Fibroblast of pulmonary artery (primary cell): ENCODE measurements at regions not wholly inside any gene's neighbourhood (a gene's known extent, or its start where the extent isn't known, plus 50 kb on each side); places are given as distances from the start of the nearest gene placed in this dataset.

Experiments used
- DNase-seq: peaks from one replicate; pipeline ENCODE4 v3.0.0-alpha.2; 2010; ENCODE audit warnings: low read depth
- H3K4me3 ChIP-seq: replicated peaks from 2 replicates; pipeline ENCODE4 v1.5.1; 2011; ENCODE audit warnings: low read depth, mild to moderate bottlenecking, control low read depth, low read length, moderate library complexity
- CTCF ChIP-seq: IDR thresholded peaks from 2 replicates; pipeline ENCODE4 v1.5.1; 2011; ENCODE audit warnings: mild to moderate bottlenecking, control low read depth, low read length, inconsistent platforms; ENCODE audit errors: missing control alignments

DNA sequence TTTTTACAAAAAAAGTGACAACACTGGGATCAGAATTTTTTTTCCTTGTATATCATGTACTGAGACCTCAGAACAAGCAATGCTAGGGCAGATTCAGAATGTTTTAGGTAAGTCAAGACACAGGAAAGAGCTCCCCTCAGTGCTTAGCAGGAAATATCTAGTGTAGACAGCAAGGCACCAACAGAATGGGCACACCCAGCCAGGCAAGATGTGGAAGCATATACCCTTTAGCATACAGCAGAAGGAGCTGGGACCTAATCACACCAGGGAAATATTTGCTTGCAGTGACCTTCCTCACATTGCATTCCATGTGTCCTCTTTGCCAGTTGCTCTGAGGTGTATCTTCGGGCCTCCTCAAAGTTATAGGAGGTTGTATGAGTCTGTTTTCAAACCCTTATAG, 497.6 kb upstream of the LRRN3 start:
- no peak overlapping the region for H3K4me3 ChIP-seq
- DNase-seq, result no peak
- no peak for TF ChIP-seq CTCF

DNA sequence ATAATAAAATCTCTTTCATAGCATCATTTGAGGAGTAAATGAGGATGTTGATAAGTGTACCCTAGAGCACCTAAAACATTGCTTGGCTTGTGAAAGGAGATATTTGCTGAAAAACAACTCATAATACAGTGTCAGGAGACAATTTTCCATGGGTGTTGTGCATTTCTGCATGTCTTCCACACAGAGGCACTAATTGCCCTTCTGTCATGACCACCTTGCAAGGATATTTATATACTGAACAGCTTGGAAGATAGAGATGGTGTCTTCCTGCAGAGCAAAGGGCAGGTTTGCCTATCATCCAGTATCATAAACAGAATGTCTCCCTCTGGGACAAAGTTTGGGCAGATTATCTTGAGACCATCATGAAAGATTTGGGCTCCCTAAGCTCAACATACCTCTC, 495.2 kb upstream of the LRRN3 start:
- DNase-seq, result no peak
- no peak overlapping the region for H3K4me3 ChIP-seq
- TF ChIP-seq CTCF, result no peak

GRCh38 chr7:110600956-110601355, 490.0 kb upstream of the LRRN3 start:
- no peak for DNase-seq
- no peak for TF ChIP-seq CTCF
- no peak overlapping the region for H3K4me3 ChIP-seq

DNA sequence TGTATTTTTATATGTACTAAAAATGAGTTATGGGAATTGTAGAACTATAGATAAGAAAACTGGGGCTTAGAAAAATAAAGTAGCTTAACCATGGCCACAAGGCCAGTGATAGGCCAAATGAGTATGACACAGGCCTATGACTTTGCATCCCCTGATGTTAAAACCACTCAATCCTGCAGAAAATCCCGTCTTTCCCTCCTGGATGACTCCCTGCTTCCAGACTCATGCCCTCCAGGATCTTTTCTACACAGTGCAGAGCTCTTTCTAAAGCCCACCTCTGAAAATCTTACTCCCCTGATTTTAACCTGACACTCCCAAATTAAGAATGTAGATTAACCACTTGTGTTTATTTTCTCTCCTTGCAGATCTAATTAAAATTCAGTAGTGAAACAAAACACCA, 489.2 kb upstream of the LRRN3 start:
- DNase-seq, result no peak
- no peak overlapping the region for H3K4me3 ChIP-seq
- TF ChIP-seq CTCF, result no peak

DNA sequence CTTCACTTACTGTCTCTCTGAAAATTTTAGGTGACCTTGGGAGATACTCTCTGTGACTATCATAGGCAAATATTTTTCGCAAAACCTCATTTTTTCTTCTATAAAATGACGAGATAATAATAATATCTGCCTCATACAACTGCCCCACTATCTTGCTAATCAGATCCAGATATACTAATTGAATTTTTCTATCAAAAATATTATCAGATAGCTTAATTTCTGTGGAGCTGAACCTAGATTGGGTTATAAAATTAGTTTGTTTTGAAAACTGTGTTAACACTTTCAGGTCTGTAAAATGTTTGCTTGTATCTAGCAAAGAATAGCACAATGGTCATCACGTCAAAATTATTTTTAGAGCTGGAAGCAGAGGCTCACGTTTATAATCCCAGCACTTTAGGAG, 486.7 kb upstream of the LRRN3 start:
- no peak for TF ChIP-seq CTCF
- DNase-seq, result no peak
- H3K4me3 ChIP-seq, result no peak overlapping the region

GRCh38 chr7:110604885-110605284, 486.0 kb upstream of the LRRN3 start:
- no peak for DNase-seq
- no peak for TF ChIP-seq CTCF
- H3K4me3 ChIP-seq, result no peak overlapping the region

- no peak overlapping the region for H3K4me3 ChIP-seq
- no peak for TF ChIP-seq CTCF
- DNase-seq, result no peak
Measured at GRCh38 chr7:110607050-110607857, 483.7 kb upstream of the LRRN3 start.
